Uterus (tissue), 3 donors: ENCODE measurements at regions not wholly inside any gene's neighbourhood (a gene's known extent, or its start where the extent isn't known, plus 50 kb on each side); places are given as distances from the start of the nearest gene placed in this dataset.

ENCODE experiments used
- DNase-seq, 2 donors: peaks; one replicate each; pipeline ENCODE4 v3.0.0-alpha.2; 2019 to 2020
- H3K27ac ChIP-seq, 2 donors: fragments of 200-600 bp; sonication (generic); 1 replicate in 1 of 2; 2 replicates in 1 of 2; pipeline ENCODE4 v1.5.1; 2016 to 2018
- H3K27me3 ChIP-seq, 2 donors: fragments of 200-600 bp; sonication (generic); one replicate each; pipeline ENCODE4 v1.5.1; 2018 to 2019; ENCODE audit warnings: control low read depth in 1 of 2
- H3K36me3 ChIP-seq, 2 donors: fragments of 200-600 bp; sonication (generic); one replicate each; pipeline ENCODE4 v1.5.1; 2019; ENCODE audit warnings: control low read depth in 1 of 2
- H3K4me1 ChIP-seq, 2 donors: fragments of 200-600 bp; sonication (generic); one replicate each; pipeline ENCODE4 v1.5.1; 2018 to 2019; ENCODE audit warnings: control low read depth in 1 of 2
- H3K4me3 ChIP-seq, 2 donors: fragments of 200-600 bp; sonication (generic); 1 replicate in 1 of 2; 2 replicates in 1 of 2; pipeline ENCODE4 v1.5.1; 2018 to 2019; ENCODE audit warnings: mild to moderate bottlenecking in 1 of 2
- H3K9me3 ChIP-seq, 2 donors: fragments of 200-600 bp; sonication (generic); one replicate each; pipeline ENCODE4 v1.5.1; 2019; ENCODE audit warnings: control low read depth in 1 of 2
- POLR2A ChIP-seq, 2 donors: fragments of 450-650 bp; IDR thresholded peaks; one replicate each; pipeline ENCODE4 v1.6.1; 2016; ENCODE audit warnings: antibody characterized with exemption in 2 of 2, mild to moderate bottlenecking in 1 of 2, moderate library complexity in 1 of 2
- intact Hi-C: fragments of 100-400 bp; cut with DNase I; formaldehyde crosslinking; loops from one replicate; pipeline ENCODE4 v1.15.1; 2023; ENCODE audit warnings: low total_unique reads
- TF ChIP-seq, protein P1 (sequence below), 4 experiments: fragments of 200-600 bp in 2 of 4; fragments of 450-650 bp in 2 of 4; sonication (generic) in 2 of 4; IDR thresholded peaks; one replicate each; pipeline ENCODE4 v1.5.1; 2016 to 2019; ENCODE audit warnings: antibody characterized with exemption in 4 of 4, mild to moderate bottlenecking in 2 of 4, moderate library complexity in 1 of 4
- donor health status: DM: yes; HTN: yes; CAD: no.

DNA sequence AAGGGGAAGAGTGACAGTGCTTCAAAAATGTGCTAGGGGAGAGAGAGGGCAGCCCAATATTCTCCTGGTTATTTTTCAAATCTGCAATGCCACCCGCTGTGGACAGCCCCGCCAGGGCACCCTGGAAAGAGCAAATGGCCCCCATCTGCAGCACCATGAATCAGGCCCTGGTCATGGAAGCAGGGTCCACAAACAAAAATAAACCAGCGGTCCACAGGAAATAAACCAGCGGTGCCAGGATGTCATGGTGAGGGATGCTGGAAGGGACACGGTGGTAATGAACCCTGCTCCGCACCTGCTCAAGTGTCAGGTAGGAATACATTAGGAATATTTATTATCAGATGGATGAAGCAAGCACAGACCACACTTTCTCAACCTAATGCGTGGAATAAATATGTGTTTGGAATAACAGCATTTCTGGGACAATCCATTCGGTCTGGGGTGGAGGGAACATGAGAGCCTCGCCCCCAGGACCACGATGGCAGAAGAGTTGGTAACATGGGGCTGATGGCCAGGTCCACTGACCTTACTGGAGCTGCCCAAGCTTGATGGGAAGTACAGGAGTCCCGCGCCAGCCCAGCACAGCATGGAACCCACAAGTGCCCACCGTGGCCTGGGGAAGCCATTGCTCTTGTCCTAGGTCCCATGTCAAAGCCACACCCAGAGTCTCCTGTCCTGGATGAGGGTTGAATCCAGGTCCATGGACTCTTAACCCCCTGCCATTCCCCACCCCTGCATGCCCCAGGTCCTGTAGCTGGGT is 181.7 kb downstream of the BRD1 start:
- DNase-seq: no peak
- no peak for TF ChIP-seq POLR2A (IDR thresholded peaks at IDR 0.05)
- TF ChIP-seq, protein P1, sequence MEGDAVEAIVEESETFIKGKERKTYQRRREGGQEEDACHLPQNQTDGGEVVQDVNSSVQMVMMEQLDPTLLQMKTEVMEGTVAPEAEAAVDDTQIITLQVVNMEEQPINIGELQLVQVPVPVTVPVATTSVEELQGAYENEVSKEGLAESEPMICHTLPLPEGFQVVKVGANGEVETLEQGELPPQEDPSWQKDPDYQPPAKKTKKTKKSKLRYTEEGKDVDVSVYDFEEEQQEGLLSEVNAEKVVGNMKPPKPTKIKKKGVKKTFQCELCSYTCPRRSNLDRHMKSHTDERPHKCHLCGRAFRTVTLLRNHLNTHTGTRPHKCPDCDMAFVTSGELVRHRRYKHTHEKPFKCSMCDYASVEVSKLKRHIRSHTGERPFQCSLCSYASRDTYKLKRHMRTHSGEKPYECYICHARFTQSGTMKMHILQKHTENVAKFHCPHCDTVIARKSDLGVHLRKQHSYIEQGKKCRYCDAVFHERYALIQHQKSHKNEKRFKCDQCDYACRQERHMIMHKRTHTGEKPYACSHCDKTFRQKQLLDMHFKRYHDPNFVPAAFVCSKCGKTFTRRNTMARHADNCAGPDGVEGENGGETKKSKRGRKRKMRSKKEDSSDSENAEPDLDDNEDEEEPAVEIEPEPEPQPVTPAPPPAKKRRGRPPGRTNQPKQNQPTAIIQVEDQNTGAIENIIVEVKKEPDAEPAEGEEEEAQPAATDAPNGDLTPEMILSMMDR (IDR thresholded peaks at IDR 0.05): no peak
- intact Hi-C loops: no loop called here
- H3K4me1 ChIP-seq: no peaks in the 10 kb centered on the region
- no peaks in the 10 kb centered on the region for H3K27me3 ChIP-seq
- H3K9me3 ChIP-seq: no peaks in the 10 kb centered on the region
- no peak overlapping the region for H3K27ac ChIP-seq
- H3K4me3 ChIP-seq: no peak overlapping the region
- H3K36me3 ChIP-seq: no peaks in the 10 kb centered on the region

DNA sequence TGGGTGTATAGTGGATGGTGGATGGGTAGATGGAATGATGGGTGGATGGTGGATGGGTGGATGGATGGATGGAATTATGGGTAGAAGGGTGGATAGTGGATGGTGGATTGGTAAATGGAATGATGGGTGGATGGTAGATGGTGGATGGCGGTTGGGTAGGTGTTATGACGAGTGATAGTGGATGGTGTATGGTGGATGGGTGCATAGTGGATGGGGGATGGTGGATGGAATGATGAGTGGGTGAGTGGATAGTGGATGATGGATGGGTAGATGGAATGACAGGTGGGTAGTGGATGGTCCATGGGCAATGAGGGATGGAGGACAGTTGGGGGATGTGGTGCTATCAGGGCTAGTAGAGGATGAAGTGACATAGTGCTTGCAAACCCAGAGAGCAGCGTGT is 182.4 kb downstream of the BRD1 start:
- no peak for TF ChIP-seq POLR2A (IDR thresholded peaks at IDR 0.05)
- TF ChIP-seq, protein P1 (IDR thresholded peaks at IDR 0.05): no peak
- Histone ChIP-seq H3K9me3 (no peaks in the 10 kb centered on the region), H3K36me3 (no peaks in the 10 kb centered on the region), H3K27ac (no peak overlapping the region), H3K27me3 (no peaks in the 10 kb centered on the region), H3K4me3 (no peak overlapping the region), H3K4me1 (no peaks in the 10 kb centered on the region)
- intact Hi-C loops: no loop called here
- no peak for DNase-seq

DNA sequence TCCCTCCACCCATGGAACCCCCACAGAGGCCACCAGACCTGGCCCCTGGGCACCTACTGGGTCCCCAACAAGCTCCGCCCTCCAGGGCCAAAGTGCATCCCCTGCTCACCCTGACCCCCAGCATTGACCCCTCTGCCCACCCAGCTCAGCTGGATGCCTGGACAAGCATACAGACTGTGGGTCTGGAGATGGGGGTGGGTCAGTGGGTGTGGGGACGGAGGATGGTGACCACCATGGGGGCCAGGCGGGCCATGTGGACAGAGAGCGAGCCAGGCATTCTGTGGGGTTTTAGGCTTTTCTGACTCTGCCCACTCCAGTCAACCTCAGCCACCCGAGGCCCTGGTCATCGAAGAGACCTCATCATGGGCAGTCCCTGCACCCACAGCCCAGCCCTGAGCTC is 183.7 kb downstream of the BRD1 start:
- TF ChIP-seq, protein P1 (IDR thresholded peaks at IDR 0.05): no peak
- no peak for TF ChIP-seq POLR2A (IDR thresholded peaks at IDR 0.05)
- H3K27me3 ChIP-seq: no peaks in the 10 kb centered on the region
- no peak overlapping the region for H3K27ac ChIP-seq
- H3K4me3 ChIP-seq: no peak overlapping the region
- H3K36me3 ChIP-seq: no peaks in the 10 kb centered on the region
- no peak for DNase-seq
- H3K4me1 ChIP-seq: no peaks in the 10 kb centered on the region
- intact Hi-C loops: no loop called here
- H3K9me3 ChIP-seq: no peaks in the 10 kb centered on the region

GRCh38 chr22:49643466-49643865 is 184.2 kb downstream of the BRD1 start:
- intact Hi-C loops: no loop called here
- H3K4me3 ChIP-seq: no peak overlapping the region

DNA sequence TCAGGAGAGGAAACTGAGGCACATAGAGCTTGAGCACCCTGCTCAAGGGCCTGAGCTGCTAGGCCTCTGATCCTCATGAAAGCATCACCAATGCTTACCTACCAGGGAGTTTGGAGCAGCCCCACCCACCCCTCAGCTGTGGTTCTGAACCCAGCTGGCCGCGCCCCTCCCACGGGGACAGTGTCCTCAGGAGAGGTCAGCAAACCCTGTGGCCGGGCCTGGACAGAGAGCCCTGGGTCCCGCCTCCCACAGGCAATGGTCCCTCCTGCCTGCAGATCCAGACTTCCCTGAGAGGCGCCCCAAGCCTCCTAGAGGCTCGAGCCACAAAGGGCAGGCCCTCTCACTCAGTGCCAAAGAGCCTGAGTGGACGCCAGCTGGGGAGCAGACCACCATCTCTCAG is 184.9 kb downstream of the BRD1 start:
- Histone ChIP-seq H3K36me3 (no peaks in the 10 kb centered on the region), H3K27me3 (no peaks in the 10 kb centered on the region), H3K27ac (no peak overlapping the region), H3K4me1 (no peaks in the 10 kb centered on the region), H3K9me3 (no peaks in the 10 kb centered on the region), H3K4me3 (no peak overlapping the region)
- intact Hi-C loops: no loop called here
- no peak for DNase-seq
- TF ChIP-seq, protein P1 (IDR thresholded peaks at IDR 0.05): no peak
- no peak for TF ChIP-seq POLR2A (IDR thresholded peaks at IDR 0.05)

More at GRCh38 chr22:49643466-49643865, 184.2 kb downstream of the BRD1 start:
- H3K36me3 ChIP-seq: no peaks in the 10 kb centered on the region
- H3K4me1 ChIP-seq: no peaks in the 10 kb centered on the region
- no peak for DNase-seq
- no peaks in the 10 kb centered on the region for H3K9me3 ChIP-seq
- H3K27ac ChIP-seq: no peak overlapping the region
- no peaks in the 10 kb centered on the region for H3K27me3 ChIP-seq
- TF ChIP-seq, protein P1 (IDR thresholded peaks at IDR 0.05): no peak
- no peak for TF ChIP-seq POLR2A (IDR thresholded peaks at IDR 0.05)
